Uterus (tissue), 2 donors: ENCODE measurements at regions not wholly inside any gene's neighbourhood (a gene's known extent, or its start where the extent isn't known, plus 50 kb on each side); places are given as distances from the start of the nearest gene placed in this dataset.

Source experiments
- POLR2A ChIP-seq, 2 donors: fragments of 450-650 bp; IDR thresholded peaks; one replicate each; pipeline ENCODE4 v1.6.1; 2016; ENCODE audit warnings: antibody characterized with exemption in 2 of 2, mild to moderate bottlenecking in 1 of 2, moderate library complexity in 1 of 2
- TF ChIP-seq, protein P1 (sequence below), 4 experiments: fragments of 200-600 bp in 2 of 4; fragments of 450-650 bp in 2 of 4; sonication (generic) in 2 of 4; IDR thresholded peaks; one replicate each; pipeline ENCODE4 v1.5.1; 2016 to 2019; ENCODE audit warnings: antibody characterized with exemption in 4 of 4, mild to moderate bottlenecking in 2 of 4, moderate library complexity in 1 of 4

- TF ChIP-seq, protein P1, sequence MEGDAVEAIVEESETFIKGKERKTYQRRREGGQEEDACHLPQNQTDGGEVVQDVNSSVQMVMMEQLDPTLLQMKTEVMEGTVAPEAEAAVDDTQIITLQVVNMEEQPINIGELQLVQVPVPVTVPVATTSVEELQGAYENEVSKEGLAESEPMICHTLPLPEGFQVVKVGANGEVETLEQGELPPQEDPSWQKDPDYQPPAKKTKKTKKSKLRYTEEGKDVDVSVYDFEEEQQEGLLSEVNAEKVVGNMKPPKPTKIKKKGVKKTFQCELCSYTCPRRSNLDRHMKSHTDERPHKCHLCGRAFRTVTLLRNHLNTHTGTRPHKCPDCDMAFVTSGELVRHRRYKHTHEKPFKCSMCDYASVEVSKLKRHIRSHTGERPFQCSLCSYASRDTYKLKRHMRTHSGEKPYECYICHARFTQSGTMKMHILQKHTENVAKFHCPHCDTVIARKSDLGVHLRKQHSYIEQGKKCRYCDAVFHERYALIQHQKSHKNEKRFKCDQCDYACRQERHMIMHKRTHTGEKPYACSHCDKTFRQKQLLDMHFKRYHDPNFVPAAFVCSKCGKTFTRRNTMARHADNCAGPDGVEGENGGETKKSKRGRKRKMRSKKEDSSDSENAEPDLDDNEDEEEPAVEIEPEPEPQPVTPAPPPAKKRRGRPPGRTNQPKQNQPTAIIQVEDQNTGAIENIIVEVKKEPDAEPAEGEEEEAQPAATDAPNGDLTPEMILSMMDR (IDR thresholded peaks at IDR 0.05) = no peak
- no peak for TF ChIP-seq POLR2A (IDR thresholded peaks at IDR 0.05)
These were observed 124.0 kb upstream of the PMFBP1 start for GRCh38 chr16:72295914-72296313.
